Lung (tissue), 11 donors: ENCODE measurements at regions not wholly inside any gene's neighbourhood (a gene's known extent, or its start where the extent isn't known, plus 50 kb on each side); places are given as distances from the start of the nearest gene placed in this dataset.

Experiments used
- ATAC-seq: fragments of 200-7000 bp; cut with Tn5 transposase; one replicate; pipeline ENCODE4 v1.9.1; 2020; ENCODE audit warnings: moderate number of reproducible peaks; ENCODE audit not compliant: insufficient read depth, low FRiP score
- DNase-seq, 3 donors: peaks; one replicate each; pipeline ENCODE4 v3.0.0-alpha.2; 2013 to 2017
- H3K27ac ChIP-seq, 2 donors: one replicate each; pipeline ENCODE4 v1.5.1; 2013; ENCODE audit warnings: mild to moderate bottlenecking in 2 of 2, moderate library complexity in 2 of 2, control low read depth in 1 of 2, inconsistent platforms in 1 of 2, low read depth in 1 of 2, low read length in 1 of 2
- H3K27me3 ChIP-seq, 3 donors: one replicate each; pipeline ENCODE4 v1.5.1; 2013; ENCODE audit warnings: low read length in 2 of 3; ENCODE audit not compliant: control insufficient read depth in 3 of 3, insufficient read depth in 3 of 3
- H3K36me3 ChIP-seq, 4 donors: one replicate each; pipeline ENCODE4 v1.5.1; 2013; ENCODE audit warnings: low read length in 4 of 4, mild to moderate bottlenecking in 1 of 4, moderate library complexity in 1 of 4; ENCODE audit not compliant: control insufficient read depth in 4 of 4, insufficient read depth in 4 of 4
- H3K4me1 ChIP-seq, 5 donors: one replicate each; pipeline ENCODE4 v1.5.1; 2013; ENCODE audit warnings: low read length in 5 of 5, mild to moderate bottlenecking in 2 of 5, moderate library complexity in 1 of 5; ENCODE audit not compliant: control insufficient read depth in 5 of 5, insufficient read depth in 5 of 5
- H3K4me3 ChIP-seq: one replicate; pipeline ENCODE4 v1.5.1; 2013; ENCODE audit warnings: mild to moderate bottlenecking, control low read depth, moderate library complexity
- H3K9ac ChIP-seq, 2 donors: one replicate each; pipeline ENCODE4 v1.5.1; 2013; ENCODE audit warnings: low read length in 2 of 2, control low read depth in 1 of 2; ENCODE audit not compliant: insufficient read depth in 1 of 2
- H3K9me3 ChIP-seq, 4 donors: one replicate each; pipeline ENCODE4 v1.5.1; 2013; ENCODE audit warnings: low read length in 3 of 4, mild to moderate bottlenecking in 1 of 4, moderate library complexity in 1 of 4; ENCODE audit not compliant: control insufficient read depth in 4 of 4, insufficient read depth in 3 of 4
- CTCF ChIP-seq: IDR thresholded peaks from 2 replicates; pipeline ENCODE4 v1.5.1; 2012; ENCODE audit warnings: mild to moderate bottlenecking; ENCODE audit errors: control extremely low read depth, extremely low read depth
- WGBS, 2 donors: extraction: QIAGEN DNeasy Blood & Tissue Kit; methylation state at CpG; one replicate each; pipeline ENCODE4 v1.1.7; 2013; 5-methylcytosine and 5-hydroxymethylcytosine counted together
- donor health status: control.
- donor health status: control.
- donor health status: Bipolar disorder and iron deficiency.
- donor health status: healthy.
- donor health status: DM: yes; HTN: yes; CAD: no.

GRCh38 chr2:4018535-4018934 is 315.2 kb downstream of the DCDC2C start:
- H3K9ac ChIP-seq: no peak overlapping the region
- peaks cover 0 to 6% (median 0%) of the 10 kb centered on the region in 5 donors for H3K4me1 ChIP-seq
- H3K27me3 ChIP-seq: no peaks in the 10 kb centered on the region
- H3K36me3 ChIP-seq: no peaks in the 10 kb centered on the region
- peaks cover 0 to 7% (median under 1%) of the 10 kb centered on the region in 4 donors for H3K9me3 ChIP-seq
- no peak for TF ChIP-seq CTCF
- H3K4me3 ChIP-seq: no peak overlapping the region
- ATAC-seq: no peak
- H3K27ac ChIP-seq: no peak overlapping the region
- DNase-seq: no peak

- H3K27me3 ChIP-seq: no peaks in the 10 kb centered on the region
- H3K9me3 ChIP-seq: peaks cover 0 to 7% (median under 1%) of the 10 kb centered on the region in 4 donors
- peaks cover 0 to 6% (median 0%) of the 10 kb centered on the region in 5 donors for H3K4me1 ChIP-seq
- WGBS, 2 donors: 55 to 73% methylated on average over 5 of the region's 5 CpGs
- no peak overlapping the region for H3K27ac ChIP-seq
- TF ChIP-seq CTCF: no peak
- no peak overlapping the region for H3K4me3 ChIP-seq
- no peak overlapping the region for H3K9ac ChIP-seq
- H3K36me3 ChIP-seq: no peaks in the 10 kb centered on the region
- DNase-seq: no peak
- ATAC-seq: no peak
Observed at GRCh38 chr2:4020153-4020552, 316.8 kb downstream of the DCDC2C start.

GRCh38 chr2:4020649-4021048 is 317.3 kb downstream of the DCDC2C start:
- H3K4me1 ChIP-seq: peaks cover 0 to 6% (median 0%) of the 10 kb centered on the region in 5 donors
- H3K9ac ChIP-seq: no peak overlapping the region
- TF ChIP-seq CTCF: no peak
- no peaks in the 10 kb centered on the region for H3K27me3 ChIP-seq
- 68 to 73% methylated on average over 10 of the region's 10 CpGs for WGBS, 2 donors
- no peak overlapping the region for H3K4me3 ChIP-seq
- H3K36me3 ChIP-seq: no peaks in the 10 kb centered on the region
- ATAC-seq (no peak), DNase-seq (no peak)
- no peak overlapping the region for H3K27ac ChIP-seq
- H3K9me3 ChIP-seq: peaks cover 0 to 7% (median 0%) of the 10 kb centered on the region in 4 donors

GRCh38 chr2:4024605-4025004 is 321.2 kb downstream of the DCDC2C start:
- no peak for TF ChIP-seq CTCF
- Histone ChIP-seq H3K9ac (no peak overlapping the region), H3K27ac (no peak overlapping the region), H3K4me3 (no peak overlapping the region), H3K9me3 (no peaks in the 10 kb centered on the region), H3K4me1 (peaks cover 0 to 6% (median 0%) of the 10 kb centered on the region in 5 donors), H3K36me3 (no peaks in the 10 kb centered on the region), H3K27me3 (no peaks in the 10 kb centered on the region)
- DNase-seq (no peak), ATAC-seq (no peak)
- WGBS, 2 donors: 83 to 85% methylated on average over 5 of the region's 5 CpGs
